Panc1 (cell line): ENCODE measurements at regions not wholly inside any gene's neighbourhood (a gene's known extent, or its start where the extent isn't known, plus 50 kb on each side); places are given as distances from the start of the nearest gene placed in this dataset.

Experiments
- ATAC-seq: fragments of 200-7000 bp; cut with Tn5 transposase; 2 replicates; pipeline ENCODE4 v1.9.1; 2020; ENCODE audit warnings: mild to moderate bottlenecking, moderate library complexity
- BruUV-seq: library from RNA; stranded (reverse); fragments of 400-500 nt; replicated peaks from 2 replicates; lab custom pipeline; 2021; lab: Mats Ljungman, UMichigan
- CTCF ChIA-PET: fragments of 300-600 bp; sonication (Branson Sonifier 250); formaldehyde crosslinking; loops from one replicate; lab custom pipeline; 2022; ENCODE audit warnings: antibody characterized with exemption; lab: Charles Lee
- POLR2A ChIA-PET: fragments of 300-600 bp; sonication (Branson Sonifier 250); formaldehyde crosslinking; loops from one replicate; lab custom pipeline; 2022; ENCODE audit warnings: antibody characterized with exemption; lab: Charles Lee
- DNase-seq: peaks from one replicate; pipeline ENCODE4 v3.0.0-alpha.2; 2010; ENCODE audit warnings: low read depth, low spot score
- H3K27ac ChIP-seq: 2 replicates; pipeline ENCODE4 v1.5.1; 2011; ENCODE audit warnings: mild to moderate bottlenecking, low read length, inconsistent platforms
- H3K27me3 ChIP-seq: fragments of 200-500 bp; sonication (Bioruptor generic); 2 replicates; pipeline ENCODE4 v1.6.0; 2014; ENCODE audit warnings: low read length, inconsistent platforms; ENCODE audit not compliant: control insufficient read depth, insufficient read depth
- H3K36me3 ChIP-seq: fragments of 200-500 bp; sonication (Bioruptor generic); 2 replicates; pipeline ENCODE4 v1.5.1; 2014; ENCODE audit warnings: inconsistent platforms, mild to moderate bottlenecking, low read length, moderate library complexity; ENCODE audit not compliant: control insufficient read depth, insufficient read depth
- H3K4me1 ChIP-seq: 2 replicates; pipeline ENCODE4 v1.5.1; 2011; ENCODE audit warnings: inconsistent platforms, mild to moderate bottlenecking, low read length, moderate library complexity; ENCODE audit not compliant: control insufficient read depth, insufficient read depth
- H3K4me3 ChIP-seq, 2 experiments: 2 replicates each; pipeline ENCODE4 v1.5.1; 2011 to 2012; ENCODE audit warnings: low read depth in 2 of 2, low read length in 2 of 2, mild to moderate bottlenecking in 2 of 2, inconsistent platforms in 1 of 2, moderate library complexity in 1 of 2
- H3K9me3 ChIP-seq: fragments of 200-500 bp; sonication (Bioruptor generic); 2 replicates; pipeline ENCODE4 v1.5.1; 2014; ENCODE audit warnings: low read depth, mild to moderate bottlenecking, inconsistent platforms, low read length, moderate library complexity; ENCODE audit not compliant: control insufficient read depth, insufficient read depth
- CTCF ChIP-seq: fragments of 450-650 bp; IDR thresholded peaks from 2 replicates; pipeline ENCODE4 v1.5.1; 2017; ENCODE audit warnings: mild to moderate bottlenecking
- POLR2AphosphoS5 ChIP-seq: IDR thresholded peaks from 2 replicates; pipeline ENCODE4 v1.6.1; 2012; ENCODE audit warnings: mild to moderate bottlenecking, low read depth, low read length, moderate library complexity
- SIN3A ChIP-seq: IDR thresholded peaks from 2 replicates; pipeline ENCODE4 v1.6.1; 2012; ENCODE audit warnings: low read depth, mild to moderate bottlenecking, low read length, moderate library complexity, borderline replicate concordance; ENCODE audit not compliant: insufficient read depth
- TCF7L2 ChIP-seq: IDR thresholded peaks from 2 replicates; pipeline ENCODE4 v1.6.1; 2011; ENCODE audit warnings: mild to moderate bottlenecking, low read depth, low read length, inconsistent platforms
- in situ Hi-C: cut with HindIII; loops from 2 replicates; pipeline ENCODE4 v1.10.0; 2016; ENCODE audit warnings: low sequenced_read_pairs, low pct_unique_long_range_greater_than_20kb
- intact Hi-C: fragments of 100-400 bp; cut with micrococcal nuclease; formaldehyde crosslinking; loops from one replicate; pipeline ENCODE4 v1.10.0; 2022; ENCODE audit not compliant: unreplicated experiment
- TF ChIP-seq, protein P1 (sequence below), 2 experiments: IDR thresholded peaks; 2 replicates each; pipeline ENCODE4 v1.6.1; 2011 to 2012; ENCODE audit warnings: low read depth in 2 of 2, control low read depth in 1 of 2, low read length in 1 of 2, mild to moderate bottlenecking in 1 of 2, moderate library complexity in 1 of 2; ENCODE audit not compliant: insufficient read depth in 1 of 2

DNA sequence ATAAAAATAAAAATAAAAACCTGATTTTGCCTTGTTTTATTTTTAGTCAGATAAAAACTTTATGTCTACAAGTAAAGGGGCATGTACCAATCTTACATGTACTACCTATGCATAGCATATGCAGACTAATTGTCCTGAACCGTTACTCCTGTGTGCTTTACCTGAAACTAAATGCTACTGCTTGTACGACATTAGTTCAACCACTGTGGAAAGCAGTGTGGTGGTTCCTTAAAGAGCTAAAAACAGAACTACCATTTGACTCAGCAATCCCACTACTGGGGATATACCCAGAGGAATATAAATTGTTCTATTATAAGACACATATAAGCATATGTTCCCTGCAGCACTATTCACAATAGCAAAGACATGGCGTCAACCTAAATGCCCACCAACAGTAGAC is 426.0 kb upstream of the PMFBP1 start:
- in situ Hi-C loops (no loop called here), intact Hi-C loops (no loop called here)
- no peak overlapping the region for H3K4me3 ChIP-seq
- POLR2A ChIA-PET, result no interaction called here
- H3K27ac ChIP-seq, result no peak overlapping the region
- no peaks in the 10 kb centered on the region for H3K9me3 ChIP-seq
- ATAC-seq, result no peak
- no TSS peak for BruUV-seq
- no peak for TF ChIP-seq TCF7L2
- TF ChIP-seq, protein P1, sequence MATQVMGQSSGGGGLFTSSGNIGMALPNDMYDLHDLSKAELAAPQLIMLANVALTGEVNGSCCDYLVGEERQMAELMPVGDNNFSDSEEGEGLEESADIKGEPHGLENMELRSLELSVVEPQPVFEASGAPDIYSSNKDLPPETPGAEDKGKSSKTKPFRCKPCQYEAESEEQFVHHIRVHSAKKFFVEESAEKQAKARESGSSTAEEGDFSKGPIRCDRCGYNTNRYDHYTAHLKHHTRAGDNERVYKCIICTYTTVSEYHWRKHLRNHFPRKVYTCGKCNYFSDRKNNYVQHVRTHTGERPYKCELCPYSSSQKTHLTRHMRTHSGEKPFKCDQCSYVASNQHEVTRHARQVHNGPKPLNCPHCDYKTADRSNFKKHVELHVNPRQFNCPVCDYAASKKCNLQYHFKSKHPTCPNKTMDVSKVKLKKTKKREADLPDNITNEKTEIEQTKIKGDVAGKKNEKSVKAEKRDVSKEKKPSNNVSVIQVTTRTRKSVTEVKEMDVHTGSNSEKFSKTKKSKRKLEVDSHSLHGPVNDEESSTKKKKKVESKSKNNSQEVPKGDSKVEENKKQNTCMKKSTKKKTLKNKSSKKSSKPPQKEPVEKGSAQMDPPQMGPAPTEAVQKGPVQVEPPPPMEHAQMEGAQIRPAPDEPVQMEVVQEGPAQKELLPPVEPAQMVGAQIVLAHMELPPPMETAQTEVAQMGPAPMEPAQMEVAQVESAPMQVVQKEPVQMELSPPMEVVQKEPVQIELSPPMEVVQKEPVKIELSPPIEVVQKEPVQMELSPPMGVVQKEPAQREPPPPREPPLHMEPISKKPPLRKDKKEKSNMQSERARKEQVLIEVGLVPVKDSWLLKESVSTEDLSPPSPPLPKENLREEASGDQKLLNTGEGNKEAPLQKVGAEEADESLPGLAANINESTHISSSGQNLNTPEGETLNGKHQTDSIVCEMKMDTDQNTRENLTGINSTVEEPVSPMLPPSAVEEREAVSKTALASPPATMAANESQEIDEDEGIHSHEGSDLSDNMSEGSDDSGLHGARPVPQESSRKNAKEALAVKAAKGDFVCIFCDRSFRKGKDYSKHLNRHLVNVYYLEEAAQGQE (IDR thresholded peaks at IDR 0.05; ENCODE audit: insufficient read depth in 1 of 2, low read depth in 2 of 2, low read length in 1 of 2), result no peak
- no peak for TF ChIP-seq SIN3A
- TF ChIP-seq POLR2AphosphoS5, result no peak
- TF ChIP-seq CTCF, result no peak
- no peaks in the 10 kb centered on the region for H3K36me3 ChIP-seq
- no peak for DNase-seq
- no peaks in the 10 kb centered on the region for H3K4me1 ChIP-seq
- CTCF ChIA-PET, result no interaction called here
- H3K27me3 ChIP-seq, result no peaks in the 10 kb centered on the region

GRCh38 chr16:72596373-72596772 is 424.4 kb upstream of the PMFBP1 start:
- no peak overlapping the region for H3K4me3 ChIP-seq
- no peak overlapping the region for H3K27ac ChIP-seq
- H3K27me3 ChIP-seq, result no peaks in the 10 kb centered on the region
- ChIA-PET CTCF (no interaction called here), POLR2A (no interaction called here)
- BruUV-seq, result no TSS peak
- in situ Hi-C loops (no loop called here), intact Hi-C loops (no loop called here)
- H3K4me1 ChIP-seq, result no peaks in the 10 kb centered on the region
- TF ChIP-seq CTCF (no peak), SIN3A (no peak), POLR2AphosphoS5 (no peak), TCF7L2 (no peak)
- TF ChIP-seq, protein P1 (IDR thresholded peaks at IDR 0.05; ENCODE audit: insufficient read depth in 1 of 2, low read depth in 2 of 2, low read length in 1 of 2), result no peak
- DNase-seq (no peak), ATAC-seq (no peak)
- H3K36me3 ChIP-seq, result no peaks in the 10 kb centered on the region
- H3K9me3 ChIP-seq, result no peaks in the 10 kb centered on the region
